ENCODE measurements at regions not wholly inside any gene's neighbourhood (a gene's known extent, or its start where the extent isn't known, plus 50 kb on each side); places are given as distances from the start of the nearest gene placed in this dataset.
"Not testable (repeated sequence)": the region's sequence is repeated elsewhere in the genome, so short reads cannot be mapped to it uniquely, and the experiment has no call there.

- no peak for DNase-seq (ENCODE audit: low read depth in 2 of 2)
These were observed 115.0 kb upstream of the EGLN3 start for GRCh38 chr14:34065690-34066391.

DNA sequence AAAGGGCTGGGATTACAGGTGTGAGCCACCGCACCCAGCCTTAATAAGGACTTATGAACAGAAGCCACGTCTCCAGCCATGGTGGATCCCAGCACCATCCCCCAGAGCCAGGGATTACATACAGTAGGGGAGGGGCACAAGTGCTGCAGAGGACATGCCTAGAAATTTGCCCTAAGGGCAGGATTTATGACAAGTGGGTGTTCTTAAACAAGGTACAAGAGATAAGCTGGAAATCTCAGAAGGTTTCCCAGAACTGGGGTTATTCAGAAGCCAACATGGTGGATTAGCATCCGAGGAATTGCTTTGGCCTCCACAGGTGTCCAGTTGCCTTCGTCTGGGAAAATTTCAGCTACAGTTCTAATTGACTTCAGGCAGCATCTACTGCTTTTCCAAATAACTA, 114.4 kb upstream of the EGLN3 start:
- no peak for DNase-seq (ENCODE audit: low read depth in 2 of 2)

- DNase-seq (ENCODE audit: low read depth in 2 of 2): peak in 1 of 2 experiments; percentile 36
These were observed 113.5 kb upstream of the EGLN3 start for GRCh38 chr14:34064349-34064748.

GRCh38 chr14:34063470-34064164, 112.7 kb upstream of the EGLN3 start:
- DNase-seq (ENCODE audit: low read depth in 2 of 2): no peak

DNA sequence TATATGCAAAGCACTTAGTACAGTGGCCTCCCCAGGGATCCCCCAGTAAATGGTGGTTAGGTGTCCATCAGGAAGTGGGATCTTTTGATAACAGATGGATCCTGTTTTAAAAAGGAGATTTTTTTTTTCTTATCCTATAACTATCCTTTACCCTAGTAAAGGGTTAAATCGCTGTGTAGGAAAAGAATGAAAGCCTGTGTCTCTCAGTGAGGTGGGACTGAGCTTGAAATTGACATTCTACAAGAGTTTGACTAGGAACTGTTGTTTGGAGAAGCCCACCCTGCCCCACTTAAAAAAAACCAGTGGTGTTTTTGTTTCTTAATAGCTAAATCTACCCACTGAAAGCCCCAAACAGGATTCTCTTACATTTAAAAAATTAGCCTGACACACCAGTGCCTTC, 112.2 kb upstream of the EGLN3 start:
- no peak for DNase-seq (ENCODE audit: low read depth in 2 of 2)

- DNase-seq (ENCODE audit: low read depth in 2 of 2): no peak
These were observed 111.6 kb upstream of the EGLN3 start for GRCh38 chr14:34062353-34062973.

GRCh38 chr14:34060651-34060999, 109.8 kb upstream of the EGLN3 start:
- no peak for DNase-seq (ENCODE audit: low read depth in 2 of 2)

GRCh38 chr14:34059925-34060650, 109.2 kb upstream of the EGLN3 start:
- peak in 1 of 2 experiments; percentile 38 for DNase-seq (ENCODE audit: low read depth in 2 of 2)

DNA sequence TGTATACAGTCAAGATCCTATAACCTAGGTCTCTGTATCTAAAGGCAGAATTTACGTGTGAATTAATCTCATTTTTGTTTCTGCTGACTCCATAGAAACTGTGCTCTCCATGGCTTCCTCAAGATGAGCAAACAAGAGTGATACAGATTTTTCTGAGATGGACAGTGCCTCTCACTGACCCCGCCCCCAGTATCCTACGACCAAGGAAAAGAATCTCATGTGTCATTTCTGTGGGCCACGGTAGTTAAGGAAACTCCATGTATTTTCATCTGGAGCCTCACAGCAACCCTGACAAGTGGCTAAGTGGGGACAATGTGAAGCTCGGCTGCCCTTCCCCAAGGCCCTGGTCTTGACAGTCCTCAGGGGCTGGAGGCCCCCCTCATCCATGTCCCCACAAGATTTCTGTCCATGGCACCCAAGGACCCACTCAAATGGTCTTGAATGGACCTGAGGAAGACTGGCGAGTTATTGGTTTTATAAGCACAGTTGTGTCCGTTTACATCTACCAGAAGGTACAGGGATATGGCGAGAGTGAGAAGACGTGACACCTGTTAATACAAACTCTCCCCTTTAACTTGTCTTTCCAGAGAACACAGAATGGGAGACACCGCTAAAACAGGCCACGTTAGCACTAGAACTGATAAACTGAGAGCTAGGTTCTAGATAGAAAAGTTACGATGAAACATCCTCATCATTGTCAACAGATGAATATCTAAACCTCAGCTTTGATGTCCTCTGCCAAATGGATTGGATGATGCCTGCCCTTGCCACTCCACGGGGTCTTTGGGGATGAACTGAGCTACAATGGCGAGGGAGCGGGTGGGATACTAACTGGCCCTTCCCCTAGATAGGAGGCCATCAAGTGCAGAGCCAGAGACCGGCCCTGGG, 108.4 kb upstream of the EGLN3 start:
- no peak for DNase-seq (ENCODE audit: low read depth in 2 of 2)

DNA sequence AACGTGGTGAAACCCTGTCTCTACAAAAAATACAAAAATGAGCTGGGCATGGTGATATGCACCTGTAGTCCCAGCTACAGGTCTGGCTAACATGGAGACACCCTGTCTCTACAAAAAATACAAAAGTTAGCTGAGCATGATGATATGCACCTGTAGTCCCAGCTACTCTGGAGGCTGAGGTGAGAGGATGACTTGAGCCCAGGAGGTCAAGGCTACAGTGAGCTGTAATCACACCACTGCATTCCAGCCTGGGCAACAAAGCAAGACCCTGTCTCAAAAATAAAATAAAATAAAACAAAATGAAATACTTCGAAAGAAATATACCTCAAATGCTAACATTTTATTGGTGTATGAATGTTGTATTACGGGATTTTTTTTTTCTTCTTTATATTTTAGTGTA, 107.6 kb upstream of the EGLN3 start:
- DNase-seq (ENCODE audit: low read depth in 2 of 2): no peak

GRCh38 chr14:34056046-34056445, 105.2 kb upstream of the EGLN3 start:
- no peak for DNase-seq (ENCODE audit: low read depth in 2 of 2)

DNA sequence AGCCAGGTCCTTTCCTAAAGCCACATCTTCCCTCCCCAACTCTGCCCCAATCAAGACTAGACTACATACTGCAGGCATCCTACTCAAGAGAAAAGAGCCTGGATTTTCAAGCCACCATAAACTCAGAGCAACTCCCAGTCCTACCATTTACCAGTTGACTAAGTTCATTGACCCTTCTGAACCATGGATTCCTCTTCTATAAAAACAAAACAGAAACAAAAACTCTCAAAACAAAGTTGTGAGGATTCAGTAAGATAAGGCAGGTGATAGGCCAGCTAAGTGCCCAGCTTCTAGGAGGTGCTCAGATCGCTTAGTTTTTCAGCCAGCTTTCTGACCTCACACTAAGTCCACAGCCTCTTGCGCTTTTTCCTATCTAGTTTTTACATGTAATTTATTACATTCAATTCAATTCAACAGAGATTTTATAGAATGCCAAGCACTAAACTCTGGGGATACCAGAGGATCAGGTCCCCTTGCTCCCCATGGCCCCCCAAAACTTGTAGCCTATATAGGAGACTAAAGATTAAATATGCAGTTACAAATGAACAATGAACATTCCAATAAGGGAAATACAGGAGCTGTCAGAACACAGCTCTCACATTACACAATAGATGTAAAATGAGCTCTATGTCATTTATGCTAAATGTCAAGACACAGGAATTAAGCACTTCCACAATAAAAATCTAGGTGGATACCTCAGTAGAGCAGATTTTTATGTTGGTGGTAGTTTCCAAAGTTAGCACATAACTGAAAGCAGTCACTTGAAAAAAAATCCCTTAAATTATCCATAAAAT, 104.5 kb upstream of the EGLN3 start:
- no peak for DNase-seq (ENCODE audit: low read depth in 2 of 2)

DNA sequence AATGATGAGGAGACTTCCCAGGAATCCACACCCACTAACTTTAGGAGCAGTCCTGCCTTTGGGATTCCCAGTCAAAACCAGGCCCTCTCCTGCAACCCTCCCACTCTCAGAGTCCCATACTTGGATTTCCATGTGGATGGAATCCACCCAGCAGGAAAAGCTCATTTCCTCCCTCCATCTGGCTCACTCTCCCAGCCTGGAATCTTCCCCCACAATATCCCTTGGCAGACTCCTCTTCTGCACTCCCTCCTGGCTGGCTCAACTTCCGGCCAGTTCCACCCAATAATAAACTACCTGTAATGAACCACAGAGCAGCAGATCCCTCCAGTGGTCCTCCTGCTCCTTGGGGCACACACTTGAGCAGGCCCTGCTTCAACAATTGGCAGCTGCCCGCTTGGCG, 102.8 kb upstream of the EGLN3 start:
- DNase-seq (ENCODE audit: low read depth in 2 of 2): no peak

- no peak for DNase-seq (ENCODE audit: low read depth in 2 of 2)
These were observed 101.8 kb upstream of the EGLN3 start for GRCh38 chr14:34052658-34053014.

GRCh38 chr14:34051966-34052657, 101.2 kb upstream of the EGLN3 start:
- DNase-seq (ENCODE audit: low read depth in 2 of 2): no peak

DNA sequence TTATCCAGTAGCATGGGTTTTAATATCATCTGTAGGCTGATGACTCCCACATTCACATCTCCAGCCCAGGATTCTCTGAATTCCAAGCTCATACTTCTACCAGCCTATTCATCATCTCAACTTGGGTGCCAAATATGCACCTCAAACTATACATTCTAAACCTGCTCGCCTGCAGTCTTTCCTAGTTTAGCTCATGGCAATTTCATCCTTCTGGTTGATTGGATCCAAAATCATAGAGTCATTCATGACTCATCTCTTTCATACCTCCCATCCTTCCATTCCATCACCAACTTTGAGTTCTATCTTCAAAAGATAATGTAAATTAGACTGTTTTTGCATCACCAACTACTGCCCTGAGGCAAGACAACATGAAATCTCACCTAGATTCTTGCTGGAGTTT, 99.7 kb upstream of the EGLN3 start:
- no peak for DNase-seq (ENCODE audit: low read depth in 2 of 2)

DNA sequence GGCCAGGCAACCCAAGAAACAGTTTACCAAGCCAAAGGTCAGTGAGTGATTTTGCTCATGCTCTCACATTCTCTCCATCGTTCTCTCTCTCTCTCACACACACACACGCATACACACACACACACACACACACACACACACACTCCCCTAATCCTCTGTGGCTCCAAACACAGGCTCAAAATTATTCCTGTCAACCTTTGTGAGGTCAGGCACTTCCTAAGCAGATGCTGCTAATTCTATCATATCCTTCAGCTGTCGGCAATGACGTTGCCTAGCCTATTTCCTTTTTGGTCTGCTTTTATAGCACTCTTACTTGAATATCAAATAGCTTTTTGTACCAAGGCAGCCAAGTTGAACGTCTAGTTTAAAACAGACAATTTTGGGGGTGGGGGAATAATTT, 98.9 kb upstream of the EGLN3 start:
- DNase-seq (ENCODE audit: low read depth in 2 of 2): no peak

- not testable (repeated sequence) for DNase-seq (ENCODE audit: low read depth in 2 of 2)
These were observed 98.3 kb upstream of the EGLN3 start for GRCh38 chr14:34049187-34049586.

DNA sequence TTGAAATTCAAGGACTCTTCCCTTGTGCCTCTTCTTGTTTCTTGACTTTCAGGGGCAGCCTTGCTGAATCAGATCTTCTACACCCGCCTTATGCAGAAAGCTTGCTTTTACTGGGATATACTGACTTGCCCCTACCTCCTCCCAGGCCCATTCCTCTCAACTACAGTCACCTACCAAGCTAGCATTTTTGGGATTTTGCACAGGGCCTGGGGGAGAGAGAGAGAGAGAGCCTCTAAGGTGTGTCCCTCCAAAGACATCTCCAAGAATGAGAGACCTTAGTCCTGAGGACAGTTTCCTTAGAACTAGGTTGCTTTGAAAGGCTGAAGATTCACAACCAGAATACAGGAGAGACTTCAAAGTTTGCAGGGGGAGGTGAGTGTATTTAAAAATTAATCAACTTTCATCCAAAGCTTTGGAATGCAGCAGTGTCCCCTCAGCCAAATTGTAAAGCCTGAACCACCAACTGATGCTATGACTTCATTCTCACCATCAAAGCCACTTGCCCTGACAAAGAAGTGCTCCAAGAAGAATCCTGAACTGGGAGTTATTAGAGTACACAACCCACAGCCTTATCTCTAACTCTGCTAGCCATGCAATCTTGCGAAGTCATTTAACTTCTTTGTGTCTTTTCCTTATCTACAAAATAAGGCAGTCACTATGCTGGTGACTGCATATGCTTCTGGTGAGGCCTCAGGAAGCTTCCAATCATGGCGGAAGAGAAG, 96.1 kb upstream of the EGLN3 start:
- no peak for DNase-seq (ENCODE audit: low read depth in 2 of 2)
